ENCODE measurements at regions not wholly inside any gene's neighbourhood (a gene's known extent, or its start where the extent isn't known, plus 50 kb on each side); places are given as distances from the start of the nearest gene placed in this dataset.

GRCh38 chr5:155982354-155982753, 344.6 kb upstream of the SGCD start:
- Histone ChIP-seq H4K5ac (ENCODE audit: insufficient read length, low read depth, low read length) (no peak overlapping the region), H3K4me1 (replicated peaks in 1 of 4; ENCODE audit: control insufficient read depth in 3 of 4, insufficient read depth in 4 of 4, low read length in 3 of 4) (no peaks in the 10 kb centered on the region), H3K4ac (replicated peaks; ENCODE audit: insufficient read length, low read depth, low read length) (no peak overlapping the region), H3K9me3 (ENCODE audit: insufficient read depth in 2 of 2, low read depth in 1 of 2, low read length in 1 of 2) (no peaks in the 10 kb centered on the region), H2BK120ac (replicated peaks; ENCODE audit: low read depth, low read length) (no peak overlapping the region), H3K18ac (ENCODE audit: extremely low read depth, low read length) (no peak overlapping the region), H3K9ac (replicated peaks in 1 of 4; ENCODE audit: extremely low read depth in 1 of 4, low read depth in 3 of 4, low read length in 3 of 4) (no peak overlapping the region), H2BK12ac (ENCODE audit: low read depth, low read length) (no peak overlapping the region), H3K23ac (ENCODE audit: insufficient read length) (no peak overlapping the region), H3K4me2 (ENCODE audit: insufficient read depth in 1 of 2, low read depth in 2 of 2, low read length in 2 of 2) (no peak overlapping the region), H4K20me1 (replicated peaks in 1 of 2; ENCODE audit: control insufficient read depth in 1 of 2, insufficient read depth in 2 of 2, low read length in 2 of 2) (no peaks in the 10 kb centered on the region), H2AFZ (ENCODE audit: low read length) (no peak overlapping the region), H3K23me2 (ENCODE audit: low read depth, low read length) (no peaks in the 10 kb centered on the region), H3K56ac (replicated peaks; ENCODE audit: insufficient read length, low read depth, low read length) (no peak overlapping the region), H3K27ac (ENCODE audit: low read depth, low read length) (no peak overlapping the region), H2AK5ac (ENCODE audit: low read depth, low read length) (no peak overlapping the region), H2BK15ac (ENCODE audit: low read length) (no peak overlapping the region), H3K36me3 (ENCODE audit: control insufficient read depth in 2 of 4, insufficient read depth in 4 of 4, low read length in 3 of 4) (no peaks in the 10 kb centered on the region), H3K27me3 (replicated peaks in 1 of 4; ENCODE audit: control insufficient read depth in 3 of 4, extremely low read depth in 1 of 4, insufficient read depth in 3 of 4, low read length in 3 of 4) (no peaks in the 10 kb centered on the region; a peak in 1 of 7 replicates), H3K14ac (ENCODE audit: insufficient read length) (no peak overlapping the region), H2BK20ac (ENCODE audit: low read length) (no peak overlapping the region), H4K91ac (replicated peaks; ENCODE audit: insufficient read length, low read length) (no peak overlapping the region), H4K8ac (ENCODE audit: extremely low read depth, insufficient read depth, low read length) (no peak overlapping the region), H3K4me3 (ENCODE audit: extremely low read depth in 1 of 4, insufficient read depth in 2 of 4, low read depth in 3 of 4, low read length in 4 of 4) (no peak overlapping the region), H3K79me1 (ENCODE audit: low read depth, low read length) (no peaks in the 10 kb centered on the region), H2BK5ac (ENCODE audit: low read depth, low read length) (no peak overlapping the region), H3K79me2 (ENCODE audit: control insufficient read depth in 1 of 2, insufficient read depth in 2 of 2, low read length in 2 of 2) (no peaks in the 10 kb centered on the region)
- DNase-seq (ENCODE audit: low read depth in 1 of 2, low spot score in 2 of 2) (no peak), FAIRE-seq (no peak)
- CTCF ChIA-PET (ENCODE audit: partially characterized antibody), result interaction anchor here (0.6 to 1.2 kb wide), 3 partner anchors 32 to 941 kb away, joined by 3 to 4 read pairs (median 3); no protein-coding TSS in a partner anchor
- POLR2A ChIA-PET (ENCODE audit: partially characterized antibody), result no interaction called here
- 100% methylated on average over 3 of the region's 3 CpGs; no CpG with 5 or more reads in 1 of the 2 experiments for WGBS, 2 experiments (ENCODE audit: extremely low coverage in 1 of 2, insufficient coverage in 1 of 2, insufficient read length in 1 of 2, insufficient replicate concordance in 2 of 2, low coverage in 1 of 2, low lambda C conversion rate in 2 of 2, missing lambda C conversion rate in 1 of 2)
- TF ChIP-seq PHF8 (conservative IDR thresholded peaks at IDR 0.05; ENCODE audit: low read depth, low read length), result no peak
- TF ChIP-seq POLR2AphosphoS5 (IDR thresholded peaks at IDR 0.05; ENCODE audit: low read depth, low read length), result no peak
- no peak for TF ChIP-seq KDM5A (IDR thresholded peaks at IDR 0.05; ENCODE audit: low read length)
- no peak for TF ChIP-seq GABPA (IDR thresholded peaks at IDR 0.05; ENCODE audit: borderline replicate concordance, insufficient read depth, low read length)
- TF ChIP-seq, protein P1, sequence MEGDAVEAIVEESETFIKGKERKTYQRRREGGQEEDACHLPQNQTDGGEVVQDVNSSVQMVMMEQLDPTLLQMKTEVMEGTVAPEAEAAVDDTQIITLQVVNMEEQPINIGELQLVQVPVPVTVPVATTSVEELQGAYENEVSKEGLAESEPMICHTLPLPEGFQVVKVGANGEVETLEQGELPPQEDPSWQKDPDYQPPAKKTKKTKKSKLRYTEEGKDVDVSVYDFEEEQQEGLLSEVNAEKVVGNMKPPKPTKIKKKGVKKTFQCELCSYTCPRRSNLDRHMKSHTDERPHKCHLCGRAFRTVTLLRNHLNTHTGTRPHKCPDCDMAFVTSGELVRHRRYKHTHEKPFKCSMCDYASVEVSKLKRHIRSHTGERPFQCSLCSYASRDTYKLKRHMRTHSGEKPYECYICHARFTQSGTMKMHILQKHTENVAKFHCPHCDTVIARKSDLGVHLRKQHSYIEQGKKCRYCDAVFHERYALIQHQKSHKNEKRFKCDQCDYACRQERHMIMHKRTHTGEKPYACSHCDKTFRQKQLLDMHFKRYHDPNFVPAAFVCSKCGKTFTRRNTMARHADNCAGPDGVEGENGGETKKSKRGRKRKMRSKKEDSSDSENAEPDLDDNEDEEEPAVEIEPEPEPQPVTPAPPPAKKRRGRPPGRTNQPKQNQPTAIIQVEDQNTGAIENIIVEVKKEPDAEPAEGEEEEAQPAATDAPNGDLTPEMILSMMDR (IDR thresholded peaks at IDR 0.05; ENCODE audit: control extremely low read depth in 1 of 3, insufficient read depth in 1 of 3, low read depth in 1 of 3, low read length in 3 of 3), result no peak
- no peak for TF ChIP-seq CREB1 (IDR thresholded peaks at IDR 0.05)
- no peak for TF ChIP-seq RBBP5 (IDR thresholded peaks at IDR 0.05; ENCODE audit: borderline replicate concordance, low read depth, low read length)
- no peak for TF ChIP-seq CBX8 (IDR thresholded peaks at IDR 0.05; ENCODE audit: borderline replicate concordance, low read depth, low read length)
- TF ChIP-seq TAF1 (IDR thresholded peaks at IDR 0.05; ENCODE audit: low read depth, low read length), result no peak
- TF ChIP-seq MAX (IDR thresholded peaks at IDR 0.05), result no peak
- TF ChIP-seq E2F6 (IDR thresholded peaks at IDR 0.05), result no peak

Data from H1 (cell line).